ENCODE measurements at regions not wholly inside any gene's neighbourhood (a gene's known extent, or its start where the extent isn't known, plus 50 kb on each side); places are given as distances from the start of the nearest gene placed in this dataset.

GRCh38 chr4:37054531-37055077 is 189.9 kb upstream of the NWD2 start:
- no peaks in the 10 kb centered on the region for H3K4me1 ChIP-seq (ENCODE audit: insufficient read depth, low read length, severe bottlenecking)

GRCh38 chr4:37058826-37059225 is 185.7 kb upstream of the NWD2 start:
- Histone ChIP-seq H3K27me3 (ENCODE audit: insufficient read depth, low read length) (no peaks in the 10 kb centered on the region), H3K79me2 (ENCODE audit: insufficient read depth, low read length) (no peaks in the 10 kb centered on the region), H3F3A (ENCODE audit: insufficient read depth, low read length) (no peaks in the 10 kb centered on the region), H3K4me3 (ENCODE audit: low read depth, low read length, poor library complexity, severe bottlenecking) (no peak overlapping the region), H4K20me1 (ENCODE audit: insufficient read depth, low read length) (no peaks in the 10 kb centered on the region), H3K9ac (ENCODE audit: low read length) (no peak overlapping the region), H3K4me1 (ENCODE audit: insufficient read depth, low read length, severe bottlenecking) (no peaks in the 10 kb centered on the region), H3K36me3 (ENCODE audit: insufficient read depth, low read length) (no peaks in the 10 kb centered on the region), H3K27ac (ENCODE audit: low read depth, low read length, poor library complexity, severe bottlenecking) (no peak overlapping the region), H2AFZ (ENCODE audit: low read length) (no peak overlapping the region), H3K9me2 (ENCODE audit: low read depth, low read length) (no peaks in the 10 kb centered on the region), H3K9me3 (ENCODE audit: low read length) (no peaks in the 10 kb centered on the region), H3K4me2 (ENCODE audit: low read length) (no peak overlapping the region)
- TF ChIP-seq EZH2 (IDR thresholded peaks at IDR 0.05; ENCODE audit: borderline replicate concordance, low read length), result no peak
- TF ChIP-seq CTCF (IDR thresholded peaks at IDR 0.05; ENCODE audit: low read length), result no peak

More at GRCh38 chr4:37054531-37055077, 189.9 kb upstream of the NWD2 start:
- Histone ChIP-seq H2AFZ (ENCODE audit: low read length) (no peak overlapping the region), H3K4me3 (ENCODE audit: low read depth, low read length, poor library complexity, severe bottlenecking) (no peak overlapping the region), H3K9me2 (ENCODE audit: low read depth, low read length) (no peaks in the 10 kb centered on the region), H3F3A (ENCODE audit: insufficient read depth, low read length) (no peaks in the 10 kb centered on the region), H3K27ac (ENCODE audit: low read depth, low read length, poor library complexity, severe bottlenecking) (no peak overlapping the region), H3K4me2 (ENCODE audit: low read length) (no peak overlapping the region), H3K9ac (ENCODE audit: low read length) (no peak overlapping the region), H3K79me2 (ENCODE audit: insufficient read depth, low read length) (no peaks in the 10 kb centered on the region), H3K27me3 (ENCODE audit: insufficient read depth, low read length) (no peaks in the 10 kb centered on the region), H3K36me3 (ENCODE audit: insufficient read depth, low read length) (no peaks in the 10 kb centered on the region), H3K9me3 (ENCODE audit: low read length) (no peaks in the 10 kb centered on the region), H4K20me1 (ENCODE audit: insufficient read depth, low read length) (no peaks in the 10 kb centered on the region)
- TF ChIP-seq EZH2 (IDR thresholded peaks at IDR 0.05; ENCODE audit: borderline replicate concordance, low read length) (no peak), CTCF (IDR thresholded peaks at IDR 0.05; ENCODE audit: low read length) (no peak)

GRCh38 chr4:37066159-37066558 is 178.4 kb upstream of the NWD2 start:
- H3K79me2 ChIP-seq (ENCODE audit: insufficient read depth, low read length), result no peaks in the 10 kb centered on the region
- H3K36me3 ChIP-seq (ENCODE audit: insufficient read depth, low read length), result no peaks in the 10 kb centered on the region
- TF ChIP-seq CTCF (IDR thresholded peaks at IDR 0.05; ENCODE audit: low read length) (no peak), EZH2 (IDR thresholded peaks at IDR 0.05; ENCODE audit: borderline replicate concordance, low read length) (no peak)
- no peaks in the 10 kb centered on the region for H3K27me3 ChIP-seq (ENCODE audit: insufficient read depth, low read length)
- no peak overlapping the region for H3K4me2 ChIP-seq (ENCODE audit: low read length)
- no peaks in the 10 kb centered on the region for H4K20me1 ChIP-seq (ENCODE audit: insufficient read depth, low read length)
- no peaks in the 10 kb centered on the region for H3K4me1 ChIP-seq (ENCODE audit: insufficient read depth, low read length, severe bottlenecking)
- H3K4me3 ChIP-seq (ENCODE audit: low read depth, low read length, poor library complexity, severe bottlenecking), result no peak overlapping the region
- H2AFZ ChIP-seq (ENCODE audit: low read length), result no peak overlapping the region
- H3K9me2 ChIP-seq (ENCODE audit: low read depth, low read length), result no peaks in the 10 kb centered on the region
- no peaks in the 10 kb centered on the region for H3K9me3 ChIP-seq (ENCODE audit: low read length)
- H3K9ac ChIP-seq (ENCODE audit: low read length), result no peak overlapping the region
- H3K27ac ChIP-seq (ENCODE audit: low read depth, low read length, poor library complexity, severe bottlenecking), result no peak overlapping the region
- no peaks in the 10 kb centered on the region for H3F3A ChIP-seq (ENCODE audit: insufficient read depth, low read length)

All from OCI-LY1 (cell line).